AG04449 (cell line): ENCODE measurements at regions not wholly inside any gene's neighbourhood (a gene's known extent, or its start where the extent isn't known, plus 50 kb on each side); places are given as distances from the start of the nearest gene placed in this dataset.

Source experiments
- CTCF ChIA-PET: fragments of 350-600 bp; formaldehyde crosslinking; extraction: SDS; loops from one replicate; lab custom pipeline; 2021; ENCODE audit warnings: antibody characterized with exemption; lab: Yijun Ruan, JAX
- POLR2A ChIA-PET: fragments of 400-600, 350-600 bp; formaldehyde crosslinking; extraction: SDS; loops from one replicate; lab custom pipeline; 2020; ENCODE audit warnings: antibody characterized with exemption, inconsistent platforms; lab: Yijun Ruan, JAX
- DNase-seq: peaks from one replicate; pipeline ENCODE4 v3.0.0-alpha.2; 2010; ENCODE audit warnings: low read depth, low spot score
- H3K4me3 ChIP-seq: 2 replicates; pipeline ENCODE4 v1.5.1; 2011; ENCODE audit warnings: low read depth, mild to moderate bottlenecking, control low read depth, low read length
- TF ChIP-seq, protein P1 (sequence below): IDR thresholded peaks from one replicate; pipeline ENCODE4 v1.5.1; 2011; ENCODE audit warnings: mild to moderate bottlenecking, moderate library complexity, low read length, control low read depth, inconsistent platforms; ENCODE audit not compliant: insufficient read depth; ENCODE audit errors: missing control alignments

DNA sequence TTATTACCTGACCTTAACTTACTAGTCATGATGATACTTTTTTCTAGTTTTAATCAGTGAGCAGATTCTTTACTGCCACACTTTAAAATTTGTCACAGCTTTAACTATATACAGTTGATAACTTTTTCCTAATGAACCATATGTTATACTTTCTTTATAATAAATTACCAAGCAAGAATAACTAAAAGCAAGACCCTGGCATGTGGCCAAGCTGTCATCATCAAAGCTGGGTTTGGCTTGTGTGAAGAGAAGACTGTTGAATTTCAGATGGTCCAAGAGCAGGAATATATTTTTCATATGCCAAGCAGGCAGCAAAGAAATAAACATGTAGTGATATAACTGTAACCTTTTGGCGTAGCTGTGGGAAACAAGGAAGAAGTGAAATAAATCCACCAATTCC is 93.5 kb downstream of the PUS7L start:
- ChIA-PET CTCF (no interaction called here), POLR2A (no interaction called here)
- TF ChIP-seq, protein P1, sequence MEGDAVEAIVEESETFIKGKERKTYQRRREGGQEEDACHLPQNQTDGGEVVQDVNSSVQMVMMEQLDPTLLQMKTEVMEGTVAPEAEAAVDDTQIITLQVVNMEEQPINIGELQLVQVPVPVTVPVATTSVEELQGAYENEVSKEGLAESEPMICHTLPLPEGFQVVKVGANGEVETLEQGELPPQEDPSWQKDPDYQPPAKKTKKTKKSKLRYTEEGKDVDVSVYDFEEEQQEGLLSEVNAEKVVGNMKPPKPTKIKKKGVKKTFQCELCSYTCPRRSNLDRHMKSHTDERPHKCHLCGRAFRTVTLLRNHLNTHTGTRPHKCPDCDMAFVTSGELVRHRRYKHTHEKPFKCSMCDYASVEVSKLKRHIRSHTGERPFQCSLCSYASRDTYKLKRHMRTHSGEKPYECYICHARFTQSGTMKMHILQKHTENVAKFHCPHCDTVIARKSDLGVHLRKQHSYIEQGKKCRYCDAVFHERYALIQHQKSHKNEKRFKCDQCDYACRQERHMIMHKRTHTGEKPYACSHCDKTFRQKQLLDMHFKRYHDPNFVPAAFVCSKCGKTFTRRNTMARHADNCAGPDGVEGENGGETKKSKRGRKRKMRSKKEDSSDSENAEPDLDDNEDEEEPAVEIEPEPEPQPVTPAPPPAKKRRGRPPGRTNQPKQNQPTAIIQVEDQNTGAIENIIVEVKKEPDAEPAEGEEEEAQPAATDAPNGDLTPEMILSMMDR: no peak
- no peak overlapping the region for H3K4me3 ChIP-seq
- no peak for DNase-seq

DNA sequence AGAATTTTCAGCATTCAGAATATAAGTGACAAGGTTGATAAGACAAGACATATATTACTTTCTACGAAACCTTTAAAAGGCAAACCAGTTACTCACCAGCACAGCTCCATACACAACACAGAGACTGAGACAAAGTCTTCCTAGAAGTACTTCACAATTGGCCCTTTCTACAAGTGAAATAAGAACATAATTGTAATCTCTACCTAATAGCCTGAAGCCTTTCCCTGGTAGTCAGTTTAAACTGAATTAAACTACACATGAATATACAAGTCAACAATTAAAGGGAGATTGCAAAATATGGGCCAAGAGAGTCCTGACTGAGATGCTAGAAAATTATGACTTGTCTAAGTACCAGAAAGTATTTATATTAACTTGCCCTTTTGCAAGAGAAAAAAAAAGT is 95.9 kb downstream of the PUS7L start:
- CTCF ChIA-PET: interaction anchor here (0.7 kb wide), 1 partner anchor 9 kb away, joined by 3 read pairs; no protein-coding TSS in a partner anchor
- POLR2A ChIA-PET: no interaction called here
- DNase-seq: no peak
- TF ChIP-seq, protein P1: no peak
- no peak overlapping the region for H3K4me3 ChIP-seq

DNA sequence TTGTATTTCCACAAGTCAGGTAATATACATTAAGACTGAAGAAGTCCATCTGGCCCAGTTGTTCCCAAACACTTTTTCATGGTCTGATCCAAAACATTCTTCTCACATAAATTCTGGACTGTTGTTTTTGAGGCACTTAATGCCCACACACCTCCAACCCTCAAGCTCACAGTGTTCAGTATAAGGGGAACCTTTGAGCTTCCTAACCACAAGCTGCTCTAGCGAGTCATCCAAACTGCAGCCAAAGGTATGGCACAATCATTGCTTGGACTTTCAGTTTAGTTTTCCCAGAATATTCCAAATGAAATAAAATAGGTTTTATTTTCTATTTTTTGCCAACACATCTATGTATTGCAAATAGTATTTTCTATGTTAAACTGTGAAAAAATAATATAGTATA is 103.0 kb downstream of the PUS7L start:
- no peak overlapping the region for H3K4me3 ChIP-seq
- CTCF ChIA-PET: no interaction called here
- no peak for DNase-seq
- POLR2A ChIA-PET: no interaction called here
- TF ChIP-seq, protein P1: no peak

DNA sequence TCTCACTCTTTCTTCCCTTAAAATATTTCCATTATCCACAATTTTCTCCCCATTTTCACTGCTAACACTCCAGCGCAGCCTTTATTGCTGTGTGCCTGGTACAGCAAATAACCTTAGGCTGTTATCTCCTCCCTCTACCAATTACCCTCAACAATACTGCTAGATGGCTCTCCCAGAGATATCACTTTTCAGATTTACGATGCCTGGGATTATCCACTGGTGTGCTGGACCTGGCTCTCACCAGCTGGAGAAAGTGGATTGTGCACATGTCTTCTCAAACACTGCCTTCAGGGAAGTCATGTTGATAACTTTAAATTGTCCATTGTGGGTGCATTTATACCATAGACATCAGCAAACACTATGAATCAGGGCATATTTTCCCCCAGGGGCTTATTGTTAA is 101.9 kb upstream of the ADAMTS20 start:
- DNase-seq: no peak
- no peak overlapping the region for H3K4me3 ChIP-seq
- TF ChIP-seq, protein P1: no peak
- CTCF ChIA-PET: no interaction called here
- POLR2A ChIA-PET: no interaction called here

DNA sequence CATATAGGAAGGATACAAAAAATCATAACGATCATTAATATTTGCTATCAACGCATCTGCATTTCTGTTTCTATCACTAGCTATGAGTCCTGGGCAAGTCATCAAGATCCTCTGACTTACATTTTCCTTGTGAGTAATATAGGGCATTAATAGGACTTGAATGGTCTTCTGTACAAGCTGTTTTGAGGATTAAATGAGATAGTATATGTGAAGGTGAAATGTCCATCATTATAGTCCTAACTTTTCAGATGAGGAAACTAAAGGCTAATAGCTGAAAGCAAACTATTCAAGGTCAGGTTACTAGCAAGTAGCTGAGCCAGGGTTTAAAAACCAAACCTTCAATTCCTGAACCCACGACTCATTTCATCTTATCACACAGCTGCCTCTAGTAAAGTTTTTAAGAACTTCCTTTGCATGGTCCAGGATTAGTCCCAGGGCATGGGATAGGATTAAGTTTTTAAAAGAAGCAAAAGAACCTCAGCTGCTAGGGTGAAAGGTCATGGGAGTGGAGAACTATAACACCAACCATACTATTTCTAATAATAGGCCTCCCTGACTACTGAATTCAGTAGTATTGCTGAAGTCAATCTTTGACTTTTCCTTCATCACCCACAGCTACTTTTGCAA is 101.4 kb upstream of the ADAMTS20 start:
- ChIA-PET CTCF (no interaction called here), POLR2A (no interaction called here)
- no peak overlapping the region for H3K4me3 ChIP-seq
- TF ChIP-seq, protein P1: no peak
- DNase-seq: no peak

DNA sequence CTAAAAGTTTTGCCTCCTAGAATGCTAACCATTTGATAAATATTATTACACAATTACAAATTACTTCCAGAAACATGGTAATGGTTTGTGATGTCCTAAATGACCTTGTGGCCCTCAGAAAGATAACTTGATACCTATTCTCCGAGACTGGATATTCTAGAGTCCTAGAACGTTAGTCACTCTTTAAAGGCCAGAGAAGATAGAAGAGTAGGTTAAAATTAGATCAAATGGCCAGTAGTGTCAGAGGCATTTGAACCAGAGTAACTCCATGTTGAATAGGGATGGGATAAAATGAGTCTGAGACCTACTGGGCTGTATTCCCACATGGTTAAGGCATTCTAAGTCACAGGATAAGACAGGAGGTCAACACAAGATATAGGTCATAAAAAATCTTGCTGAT is 96.6 kb upstream of the ADAMTS20 start:
- CTCF ChIA-PET: no interaction called here
- no peak overlapping the region for H3K4me3 ChIP-seq
- TF ChIP-seq, protein P1: no peak
- POLR2A ChIA-PET: no interaction called here
- DNase-seq: no peak
